SK-N-SH treated with all-trans-retinoic acid at 6 μM for 48 hours (cell line): ENCODE measurements at regions not wholly inside any gene's neighbourhood (a gene's known extent, or its start where the extent isn't known, plus 50 kb on each side); places are given as distances from the start of the nearest gene placed in this dataset.
"Not testable (repeated sequence)": the region's sequence is repeated elsewhere in the genome, so short reads cannot be mapped to it uniquely, and the experiment has no call there.

Experiments used
- ATAC-seq: fragments of 200-7000 bp; cut with Tn5 transposase; 3 replicates; pipeline ENCODE4 v1.9.1; 2020; ENCODE audit warnings: mild to moderate bottlenecking, moderate library complexity
- BACH2 ChIP-seq: fragments of 250-450 bp; sonication (Bioruptor Pico); IDR thresholded peaks from 2 replicates; pipeline ENCODE4 v1.9.0; 2021; ENCODE audit warnings: mild to moderate bottlenecking, borderline replicate concordance
- CREB5 ChIP-seq: fragments of 250-450 bp; sonication (Bioruptor Pico); IDR thresholded peaks from 2 replicates; pipeline ENCODE4 v1.5.1; 2020; ENCODE audit warnings: low read depth, mild to moderate bottlenecking, moderate library complexity
- CSDC2 ChIP-seq: fragments of 250-450 bp; sonication (Bioruptor Pico); IDR thresholded peaks from 2 replicates; pipeline ENCODE4 v1.5.0; 2020; ENCODE audit warnings: mild to moderate bottlenecking, moderate library complexity
- ISL1 ChIP-seq: fragments of 250-450 bp; sonication (Bioruptor Pico); IDR thresholded peaks from 2 replicates; pipeline ENCODE4 v2.1.2; 2022; ENCODE audit warnings: mild to moderate bottlenecking, moderate library complexity
- OSR1 ChIP-seq: fragments of 250-450 bp; sonication (Bioruptor Pico); IDR thresholded peaks from 2 replicates; pipeline ENCODE4 v1.8.0; 2022; ENCODE audit warnings: moderate library complexity, mild to moderate bottlenecking, inconsistent platforms
- POU6F1 ChIP-seq: fragments of 250-450 bp; sonication (Bioruptor Pico); IDR thresholded peaks from 2 replicates; pipeline ENCODE4 v1.8.0; 2021; ENCODE audit warnings: low read depth, mild to moderate bottlenecking, moderate library complexity, borderline replicate concordance
- PPARA ChIP-seq: fragments of 250-450 bp; sonication (Bioruptor Pico); IDR thresholded peaks from 2 replicates; pipeline ENCODE4 v1.5.0; 2020; ENCODE audit warnings: mild to moderate bottlenecking, borderline replicate concordance
- RARB ChIP-seq: fragments of 250-450 bp; sonication (Bioruptor Pico); IDR thresholded peaks from 2 replicates; pipeline ENCODE4 v1.8.0; 2021; ENCODE audit warnings: mild to moderate bottlenecking, moderate library complexity
- SNAI2 ChIP-seq: fragments of 250-450 bp; sonication (Bioruptor Pico); IDR thresholded peaks from 2 replicates; pipeline ENCODE4 v1.5.0; 2020; ENCODE audit warnings: mild to moderate bottlenecking, moderate library complexity
- TCF4 ChIP-seq: fragments of 250-450 bp; sonication (Bioruptor Pico); IDR thresholded peaks from 2 replicates; pipeline ENCODE4 v1.8.0; 2021; ENCODE audit warnings: mild to moderate bottlenecking, moderate library complexity, borderline replicate concordance
- TOX ChIP-seq: fragments of 250-450 bp; sonication (Bioruptor Pico); IDR thresholded peaks from 2 replicates; pipeline ENCODE4 v1.8.0; 2021; ENCODE audit warnings: mild to moderate bottlenecking, moderate library complexity, borderline replicate concordance
- TSHZ2 ChIP-seq: fragments of 250-450 bp; sonication (Bioruptor Pico); IDR thresholded peaks from 2 replicates; pipeline ENCODE4 v1.5.0; 2020; ENCODE audit warnings: mild to moderate bottlenecking, moderate library complexity
- ZC3H10 ChIP-seq: fragments of 250-450 bp; sonication (Bioruptor Pico); IDR thresholded peaks from 2 replicates; pipeline ENCODE4 v1.5.1; 2021; ENCODE audit warnings: mild to moderate bottlenecking, moderate library complexity
- ZFP3 ChIP-seq: fragments of 250-450 bp; sonication (Bioruptor Pico); IDR thresholded peaks from 2 replicates; pipeline ENCODE4 v1.5.0; 2020; ENCODE audit warnings: mild to moderate bottlenecking, moderate library complexity
- ZFP30 ChIP-seq: fragments of 450-650 bp; formaldehyde crosslinking; IDR thresholded peaks from 2 replicates; pipeline ENCODE4 v1.5.0; 2022; ENCODE audit warnings: mild to moderate bottlenecking, moderate library complexity
- ZNF70 ChIP-seq: fragments of 450-650 bp; formaldehyde crosslinking; IDR thresholded peaks from 2 replicates; pipeline ENCODE4 v1.5.0; 2020; ENCODE audit warnings: mild to moderate bottlenecking, moderate library complexity
- ZNF8 ChIP-seq: fragments of 450-650 bp; formaldehyde crosslinking; IDR thresholded peaks from 2 replicates; pipeline ENCODE4 v1.5.0; 2020; ENCODE audit warnings: mild to moderate bottlenecking, moderate library complexity
- TF ChIP-seq, protein P1 (sequence below): fragments of 250-450 bp; sonication (Bioruptor Pico); IDR thresholded peaks from 2 replicates; pipeline ENCODE4 v1.8.0; 2020; ENCODE audit warnings: mild to moderate bottlenecking, moderate library complexity, borderline replicate concordance

DNA sequence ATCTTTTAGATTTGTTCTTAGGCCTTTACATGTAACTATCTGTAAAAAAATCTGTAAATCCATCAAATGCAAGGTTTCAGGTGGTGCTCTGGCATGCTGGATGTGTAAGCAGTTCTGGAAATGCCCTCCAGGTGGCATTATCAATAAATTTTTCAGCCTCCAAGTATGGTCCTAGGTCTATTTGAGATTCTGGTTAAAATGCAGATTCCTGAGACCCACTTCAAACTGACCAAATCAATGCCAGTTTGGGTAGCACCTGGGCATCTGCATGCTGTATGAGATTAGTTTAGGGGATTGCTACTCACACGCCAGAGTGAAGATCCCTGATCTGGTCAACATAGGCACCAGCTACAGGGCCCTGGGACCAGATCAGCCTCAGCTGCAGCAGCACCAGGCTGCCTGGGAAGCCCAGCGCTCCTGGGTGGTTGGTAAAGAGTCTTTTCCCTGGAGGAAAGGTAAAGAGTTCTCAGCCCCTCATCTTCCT lies 507.3 kb upstream of the CITED2 start (continued):
- TF ChIP-seq TSHZ2 (CRISPR knock-in tag) (no peak), OSR1 (CRISPR knock-in tag) (no peak), ZFP30 (CRISPR knock-in tag) (no peak), CSDC2 (CRISPR knock-in tag) (no peak), PPARA (no peak)

GRCh38 chr6:139881236-139881635 lies 506.8 kb upstream of the CITED2 start:
- no peak for ATAC-seq
- no peak for TF ChIP-seq TCF4
- TF ChIP-seq CSDC2 (CRISPR knock-in tag), result no peak
- no peak for TF ChIP-seq ZC3H10
- no peak for TF ChIP-seq BACH2

DNA sequence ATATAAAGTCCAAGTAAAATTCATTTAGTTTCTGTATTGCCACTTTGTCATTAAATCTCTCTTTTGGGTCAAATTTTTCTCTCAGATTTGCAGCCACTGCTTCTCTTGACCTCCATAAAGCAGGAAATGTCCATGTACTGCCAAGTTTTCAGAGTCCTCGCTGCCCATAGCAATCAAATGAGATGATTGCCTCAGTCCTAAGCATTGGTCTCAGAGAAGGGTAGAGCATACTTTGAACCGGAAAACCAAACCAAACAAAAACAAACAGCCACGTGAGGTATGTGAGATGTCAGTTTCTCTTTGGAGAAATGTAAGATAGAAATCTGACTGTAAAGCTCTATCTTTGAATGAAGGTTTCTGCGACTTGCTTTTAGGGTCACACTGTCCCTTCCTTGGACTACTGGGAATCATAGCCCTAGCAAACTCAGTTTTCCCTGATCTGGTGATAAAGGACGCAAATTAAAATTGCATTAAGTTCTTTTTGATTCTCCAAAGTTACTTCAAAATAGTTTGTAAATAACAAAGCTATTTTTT lies 505.4 kb upstream of the CITED2 start:
- no peak for ATAC-seq
- no peak for TF ChIP-seq BACH2
- no peak for TF ChIP-seq ZC3H10
- TF ChIP-seq ISL1 (CRISPR knock-in tag), result no peak
- no peak for TF ChIP-seq TCF4
- TF ChIP-seq ZFP3, result no peak
- TF ChIP-seq RARB (CRISPR knock-in tag), result no peak
- TF ChIP-seq, protein P1, sequence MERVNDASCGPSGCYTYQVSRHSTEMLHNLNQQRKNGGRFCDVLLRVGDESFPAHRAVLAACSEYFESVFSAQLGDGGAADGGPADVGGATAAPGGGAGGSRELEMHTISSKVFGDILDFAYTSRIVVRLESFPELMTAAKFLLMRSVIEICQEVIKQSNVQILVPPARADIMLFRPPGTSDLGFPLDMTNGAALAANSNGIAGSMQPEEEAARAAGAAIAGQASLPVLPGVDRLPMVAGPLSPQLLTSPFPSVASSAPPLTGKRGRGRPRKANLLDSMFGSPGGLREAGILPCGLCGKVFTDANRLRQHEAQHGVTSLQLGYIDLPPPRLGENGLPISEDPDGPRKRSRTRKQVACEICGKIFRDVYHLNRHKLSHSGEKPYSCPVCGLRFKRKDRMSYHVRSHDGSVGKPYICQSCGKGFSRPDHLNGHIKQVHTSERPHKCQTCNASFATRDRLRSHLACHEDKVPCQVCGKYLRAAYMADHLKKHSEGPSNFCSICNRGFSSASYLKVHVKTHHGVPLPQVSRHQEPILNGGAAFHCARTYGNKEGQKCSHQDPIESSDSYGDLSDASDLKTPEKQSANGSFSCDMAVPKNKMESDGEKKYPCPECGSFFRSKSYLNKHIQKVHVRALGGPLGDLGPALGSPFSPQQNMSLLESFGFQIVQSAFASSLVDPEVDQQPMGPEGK (CRISPR knock-in tag), result no peak
- TF ChIP-seq ZNF70, result no peak
- TF ChIP-seq TOX (CRISPR knock-in tag), result no peak
- no peak for TF ChIP-seq POU6F1 (CRISPR knock-in tag)
- no peak for TF ChIP-seq CSDC2 (CRISPR knock-in tag)
- TF ChIP-seq PPARA, result no peak
- TF ChIP-seq CREB5, result no peak
- TF ChIP-seq ZNF8 (CRISPR knock-in tag), result no peak
- TF ChIP-seq TSHZ2 (CRISPR knock-in tag), result no peak
- TF ChIP-seq SNAI2 (CRISPR knock-in tag), result no peak

DNA sequence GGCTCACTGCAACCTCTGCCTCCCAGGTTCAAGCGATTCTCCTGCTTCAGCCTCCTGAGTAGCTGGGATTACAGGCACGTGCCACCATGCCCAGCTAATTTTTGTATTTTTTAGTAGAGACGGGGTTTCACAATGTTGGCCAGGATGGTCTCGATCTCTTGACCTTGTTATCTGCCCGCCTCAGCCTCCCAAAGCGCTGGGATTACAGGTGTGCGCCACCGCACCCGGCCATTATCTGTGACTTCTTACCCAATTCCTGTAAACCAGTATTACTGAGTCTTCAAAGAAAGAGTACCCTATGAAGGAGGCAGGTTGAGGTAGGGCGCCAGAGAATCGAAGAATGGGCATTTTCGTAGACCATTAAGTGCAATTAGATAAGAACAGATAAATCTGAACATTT lies 504.8 kb upstream of the CITED2 start:
- ATAC-seq, result not testable (repeated sequence)
